GM19351 (cell line): ENCODE measurements at regions not wholly inside any gene's neighbourhood (a gene's known extent, or its start where the extent isn't known, plus 50 kb on each side); places are given as distances from the start of the nearest gene placed in this dataset.
"Not testable (repeated sequence)": the region's sequence is repeated elsewhere in the genome, so short reads cannot be mapped to it uniquely, and the experiment has no call there.

Experiments
- ATAC-seq: cut with Tn5 transposase; IDR thresholded peaks from one replicate; pipeline ENCODE4 v1.9.1; 2021; ENCODE audit warnings: mild to moderate bottlenecking, moderate library complexity; ENCODE audit not compliant: unreplicated experiment

- no peak for ATAC-seq
Measured at GRCh38 chr5:125612181-125612721, 811.0 kb upstream of the GRAMD2B start.

GRCh38 chr5:125612776-125613175, 810.4 kb upstream of the GRAMD2B start:
- no peak for ATAC-seq

- ATAC-seq, result no peak
Measured at GRCh38 chr5:125630237-125630636, 793.0 kb upstream of the GRAMD2B start.

- ATAC-seq, result no peak
Measured at GRCh38 chr5:125633523-125633922, 789.7 kb upstream of the GRAMD2B start.

GRCh38 chr5:125634216-125634835, 788.9 kb upstream of the GRAMD2B start:
- ATAC-seq, result no peak

- ATAC-seq, result no peak
Measured at GRCh38 chr5:125639858-125640257, 783.4 kb upstream of the GRAMD2B start.

- ATAC-seq, result no peak
Measured at GRCh38 chr5:125652761-125653160, 770.4 kb upstream of the GRAMD2B start.

GRCh38 chr5:125654392-125654791, 768.8 kb upstream of the GRAMD2B start:
- ATAC-seq, result no peak

GRCh38 chr5:125655156-125655555, 768.1 kb upstream of the GRAMD2B start:
- no peak for ATAC-seq

GRCh38 chr5:125657936-125658335, 765.3 kb upstream of the GRAMD2B start:
- ATAC-seq, result no peak

- no peak for ATAC-seq
Measured at GRCh38 chr5:125659316-125660023, 763.7 kb upstream of the GRAMD2B start.

GRCh38 chr5:125660231-125660895, 762.8 kb upstream of the GRAMD2B start:
- no peak for ATAC-seq

GRCh38 chr5:125661584-125661983, 761.6 kb upstream of the GRAMD2B start:
- ATAC-seq, result no peak

- no peak for ATAC-seq
Measured at GRCh38 chr5:125668884-125669283, 754.3 kb upstream of the GRAMD2B start.

GRCh38 chr5:125673359-125673950, 749.8 kb upstream of the GRAMD2B start:
- no peak for ATAC-seq

- ATAC-seq, result no peak
Measured at GRCh38 chr5:125679522-125679921, 743.7 kb upstream of the GRAMD2B start.

GRCh38 chr5:125683669-125684068, 739.5 kb upstream of the GRAMD2B start:
- no peak for ATAC-seq

GRCh38 chr5:125685771-125686170, 737.4 kb upstream of the GRAMD2B start:
- ATAC-seq, result no peak

- ATAC-seq, result not testable (repeated sequence)
Measured at GRCh38 chr5:125691738-125692530, 731.3 kb upstream of the GRAMD2B start.

GRCh38 chr5:125695996-125696655, 727.1 kb upstream of the GRAMD2B start:
- no peak for ATAC-seq
